Activated T-cell treated with anti-CD3 and anti-CD28 coated beads, Interleukin-2, amount 50 U/mL, for 72 hours (primary cell): ENCODE measurements at regions not wholly inside any gene's neighbourhood (a gene's known extent, or its start where the extent isn't known, plus 50 kb on each side); places are given as distances from the start of the nearest gene placed in this dataset.
"Not testable (repeated sequence)": the region's sequence is repeated elsewhere in the genome, so short reads cannot be mapped to it uniquely, and the experiment has no call there.

ENCODE experiments used
- ATAC-seq, 2 donors: fragments of 150-1000 bp; cut with Tn5 transposase; replicated peaks in 1 of 2; 2 replicates each; pipeline ENCODE4 v1.10.0; 2021; ENCODE audit warnings: moderate library complexity in 2 of 2, mild to moderate bottlenecking in 1 of 2
- DNase-seq, 2 donors: peaks; one replicate each; pipeline ENCODE4 v3.0.0; 2021 to 2022; ENCODE audit warnings: mixed read lengths in 1 of 2
- H3K27ac Mint-ChIP-seq: one replicate; pipeline ENCODE4 v1.8.0; 2022; ENCODE audit warnings: mild to moderate bottlenecking, moderate library complexity, mixed read lengths
- H3K27me3 Mint-ChIP-seq: one replicate; pipeline ENCODE4 v1.8.0; 2022; ENCODE audit warnings: low read depth, mixed read lengths
- H3K36me3 Mint-ChIP-seq, 2 donors: one replicate each; pipeline ENCODE4 v1.8.0; 2022; ENCODE audit warnings: mixed read lengths in 2 of 2, mild to moderate bottlenecking in 1 of 2; ENCODE audit not compliant: insufficient read depth in 2 of 2
- H3K4me1 Mint-ChIP-seq: one replicate; pipeline ENCODE4 v1.8.0; 2022; ENCODE audit warnings: low read depth, mixed read lengths
- H3K4me3 Mint-ChIP-seq, 2 donors: one replicate each; pipeline ENCODE4 v1.8.0; 2022; ENCODE audit warnings: mild to moderate bottlenecking in 2 of 2, mixed read lengths in 2 of 2, moderate library complexity in 2 of 2
- H3K9me3 Mint-ChIP-seq, 2 donors: one replicate each; pipeline ENCODE4 v1.8.0; 2022; ENCODE audit warnings: mixed read lengths in 2 of 2

- H3K27me3 Mint-ChIP-seq = peaks cover 51% of the 10 kb centered on the region
These were observed 121.2 kb upstream of the LPCAT1 start for GRCh38 chr5:1644810-1645571.

GRCh38 chr5:1644393-1644809 is 120.6 kb upstream of the LPCAT1 start:
- DNase-seq, H3K9me3 Mint-ChIP-seq, H3K36me3 Mint-ChIP-seq, H3K4me3 Mint-ChIP-seq, ATAC-seq, H3K27ac Mint-ChIP-seq: not testable (repeated sequence)
- peaks cover 48% of the 10 kb centered on the region for H3K27me3 Mint-ChIP-seq
- peaks cover 21% of the 10 kb centered on the region for H3K4me1 Mint-ChIP-seq

More at GRCh38 chr5:1644810-1645571, 121.2 kb upstream of the LPCAT1 start:
- Mint-ChIP-seq H3K4me1 (peaks cover 26% of the 10 kb centered on the region), H3K4me3 (peak overlapping the region; percentile 55 to 66), H3K36me3 (no peaks in the 10 kb centered on the region), H3K9me3 (no peaks in the 10 kb centered on the region), H3K27ac (no peak overlapping the region)
- peak; percentile 86 to 92 for ATAC-seq
- peak; percentile 78 to 84 for DNase-seq

GRCh38 chr5:1643651-1644392 is 120.1 kb upstream of the LPCAT1 start:
- DNase-seq (no peak), ATAC-seq (no peak)
- H3K9me3 Mint-ChIP-seq = no peaks in the 10 kb centered on the region
- peaks cover 15% of the 10 kb centered on the region for H3K4me1 Mint-ChIP-seq
- H3K36me3 Mint-ChIP-seq = no peaks in the 10 kb centered on the region
- no peak overlapping the region for H3K4me3 Mint-ChIP-seq
- H3K27ac Mint-ChIP-seq = no peak overlapping the region
- peaks cover 42% of the 10 kb centered on the region for H3K27me3 Mint-ChIP-seq

GRCh38 chr5:1642621-1643061 is 118.9 kb upstream of the LPCAT1 start:
- no peak overlapping the region for H3K4me3 Mint-ChIP-seq
- no peaks in the 10 kb centered on the region for H3K36me3 Mint-ChIP-seq
- DNase-seq (no peak), ATAC-seq (no peak)
- H3K27me3 Mint-ChIP-seq = peaks cover 35% of the 10 kb centered on the region
- no peak overlapping the region for H3K27ac Mint-ChIP-seq
- no peaks in the 10 kb centered on the region for H3K9me3 Mint-ChIP-seq
- H3K4me1 Mint-ChIP-seq = peaks cover 13% of the 10 kb centered on the region

GRCh38 chr5:1642221-1642620 is 118.5 kb upstream of the LPCAT1 start:
- no peak for ATAC-seq
- H3K27me3 Mint-ChIP-seq = peaks cover 35% of the 10 kb centered on the region
- no peak for DNase-seq
- H3K9me3 Mint-ChIP-seq = no peaks in the 10 kb centered on the region
- no peaks in the 10 kb centered on the region for H3K36me3 Mint-ChIP-seq
- H3K27ac Mint-ChIP-seq = no peak overlapping the region
- peaks cover 13% of the 10 kb centered on the region for H3K4me1 Mint-ChIP-seq
- no peak overlapping the region for H3K4me3 Mint-ChIP-seq

- Mint-ChIP-seq H3K27ac (no peak overlapping the region), H3K4me1 (peaks cover 13% of the 10 kb centered on the region), H3K36me3 (no peaks in the 10 kb centered on the region), H3K9me3 (no peaks in the 10 kb centered on the region), H3K4me3 (peak overlapping the region in 1 of 2 donors; percentile 29), H3K27me3 (peaks cover 32% of the 10 kb centered on the region)
- DNase-seq (peak; percentile 78 to 84), ATAC-seq (peak; percentile 84 to 86)
These were observed 117.9 kb upstream of the LPCAT1 start for GRCh38 chr5:1641560-1642166.

GRCh38 chr5:1641041-1641440 is 117.3 kb upstream of the LPCAT1 start:
- Mint-ChIP-seq H3K4me1 (peaks cover 13% of the 10 kb centered on the region), H3K27ac (no peak overlapping the region), H3K27me3 (peaks cover 27% of the 10 kb centered on the region), H3K4me3 (peak overlapping the region in 1 of 2 donors; percentile 29), H3K36me3 (no peaks in the 10 kb centered on the region), H3K9me3 (no peaks in the 10 kb centered on the region)
- DNase-seq (no peak), ATAC-seq (no peak)

- DNase-seq (no peak), ATAC-seq (no peak)
- H3K27ac Mint-ChIP-seq = no peak overlapping the region
- no peaks in the 10 kb centered on the region for H3K36me3 Mint-ChIP-seq
- no peaks in the 10 kb centered on the region for H3K9me3 Mint-ChIP-seq
- H3K27me3 Mint-ChIP-seq = peaks cover 22% of the 10 kb centered on the region
- H3K4me1 Mint-ChIP-seq = peaks cover 19% of the 10 kb centered on the region
- H3K4me3 Mint-ChIP-seq = no peak overlapping the region
These were observed 116.7 kb upstream of the LPCAT1 start for GRCh38 chr5:1640421-1640881.

- H3K36me3 Mint-ChIP-seq = peaks cover 0 to 2% of the 10 kb centered on the region in 2 donors
- ATAC-seq (no peak), DNase-seq (no peak)
- no peak overlapping the region for H3K27ac Mint-ChIP-seq
- H3K4me1 Mint-ChIP-seq = peaks cover 26% of the 10 kb centered on the region
- H3K9me3 Mint-ChIP-seq = no peaks in the 10 kb centered on the region
- no peak overlapping the region for H3K4me3 Mint-ChIP-seq
- H3K27me3 Mint-ChIP-seq = peaks cover 21% of the 10 kb centered on the region
These were observed 116.0 kb upstream of the LPCAT1 start for GRCh38 chr5:1639757-1640156.

- no peak for DNase-seq
- peaks cover 2 to 3% of the 10 kb centered on the region in 2 donors for H3K36me3 Mint-ChIP-seq
These were observed 115.1 kb upstream of the LPCAT1 start for GRCh38 chr5:1638658-1639400.

GRCh38 chr5:1637639-1638481 is 114.1 kb upstream of the LPCAT1 start:
- peaks cover 33% of the 10 kb centered on the region for H3K4me1 Mint-ChIP-seq
- H3K36me3 Mint-ChIP-seq = peaks cover 2 to 3% of the 10 kb centered on the region in 2 donors
- H3K4me3 Mint-ChIP-seq = no peak overlapping the region
- no peaks in the 10 kb centered on the region for H3K9me3 Mint-ChIP-seq
- H3K27me3 Mint-ChIP-seq = peaks cover 7% of the 10 kb centered on the region
- ATAC-seq (no peak), DNase-seq (no peak)
- no peak overlapping the region for H3K27ac Mint-ChIP-seq

More at GRCh38 chr5:1638658-1639400, 115.1 kb upstream of the LPCAT1 start:
- no peaks in the 10 kb centered on the region for H3K9me3 Mint-ChIP-seq
- H3K4me3 Mint-ChIP-seq = no peak overlapping the region
- peaks cover 29% of the 10 kb centered on the region for H3K4me1 Mint-ChIP-seq
- no peak for ATAC-seq
- no peak overlapping the region for H3K27ac Mint-ChIP-seq
- H3K27me3 Mint-ChIP-seq = peaks cover 16% of the 10 kb centered on the region
